ENCODE measurements at regions not wholly inside any gene's neighbourhood (a gene's known extent, or its start where the extent isn't known, plus 50 kb on each side); places are given as distances from the start of the nearest gene placed in this dataset.

DNA sequence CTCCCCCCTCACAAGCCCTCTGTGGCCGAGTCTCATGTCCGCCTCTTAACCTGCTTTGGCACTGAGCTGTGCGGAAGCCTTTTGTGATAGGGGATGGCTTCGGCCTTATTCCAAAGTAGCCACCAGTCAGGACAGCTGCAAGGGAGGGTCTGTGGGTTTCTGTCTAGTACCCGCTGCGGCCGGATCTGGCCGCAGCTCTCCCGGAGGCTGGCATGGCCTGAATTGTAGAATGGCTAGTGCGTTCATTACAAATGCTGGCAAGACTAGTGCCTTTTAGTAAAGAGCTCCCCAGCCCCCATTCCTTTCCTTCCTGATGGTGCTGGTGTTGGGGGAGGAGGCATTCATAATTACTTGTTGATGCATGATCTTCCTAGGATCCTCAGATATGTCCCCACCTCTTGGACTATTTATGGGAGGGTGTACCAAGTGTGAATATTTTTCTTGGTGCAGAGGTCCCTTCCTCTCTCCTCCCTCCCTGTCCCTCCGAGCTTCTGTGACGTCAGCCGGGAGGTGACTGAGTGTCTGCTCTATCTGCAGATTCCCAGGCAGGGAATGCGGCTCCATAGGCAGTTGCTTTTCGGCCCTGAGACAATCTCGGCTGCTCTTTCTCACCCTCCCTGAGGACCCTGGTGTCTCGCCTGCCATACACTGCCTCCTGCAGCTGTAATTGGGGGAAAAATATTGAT, 108.7 kb upstream of the E2F8 start:
- Histone ChIP-seq H3K9me3 (ENCODE audit: control insufficient read depth, insufficient read depth, low read length) (0 out of 2 replicates have a peak, but pooled peaks cover 3% of the 10 kb centered on the region), H3K27ac (ENCODE audit: low read depth, low read length) (no peak overlapping the region), H3K27me3 (ENCODE audit: control insufficient read depth, insufficient read depth, low read length) (peaks cover 67% of the 10 kb centered on the region), H3K4me3 (ENCODE audit: low read depth, low read length) (no peak overlapping the region)
- TF ChIP-seq CTCF (IDR thresholded peaks at IDR 0.05; ENCODE audit: low read depth, low read length): no peak
- ChIA-PET POLR2A (no interaction called here), CTCF (no interaction called here)
- DNase-seq (ENCODE audit: low read depth, low spot score): no peak

GRCh38 chr11:19347911-19348310, 107.2 kb upstream of the E2F8 start:
- Histone ChIP-seq H3K9me3 (ENCODE audit: control insufficient read depth, insufficient read depth, low read length) (0 out of 2 replicates have a peak, but pooled peaks cover 3% of the 10 kb centered on the region), H3K27ac (ENCODE audit: low read depth, low read length) (no peak overlapping the region), H3K27me3 (ENCODE audit: control insufficient read depth, insufficient read depth, low read length) (peaks cover 72% of the 10 kb centered on the region), H3K4me3 (ENCODE audit: low read depth, low read length) (no peak overlapping the region)
- DNase-seq (ENCODE audit: low read depth, low spot score): no peak
- ChIA-PET POLR2A (no interaction called here), CTCF (interaction anchor here (1.5 kb wide), 1 partner anchor 22 kb away, joined by 4 read pairs; no protein-coding TSS in a partner anchor)
- TF ChIP-seq CTCF (IDR thresholded peaks at IDR 0.05; ENCODE audit: low read depth, low read length): no peak

GRCh38 chr11:19345848-19346681, 105.3 kb upstream of the E2F8 start:
- TF ChIP-seq CTCF (IDR thresholded peaks at IDR 0.05; ENCODE audit: low read depth, low read length): no peak
- ChIA-PET POLR2A (no interaction called here), CTCF (interaction anchor here (0.8 to 2.1 kb wide), 4 partner anchors 20 to 275 kb away, joined by 4 to 9 read pairs (median 4); no protein-coding TSS in a partner anchor)
- Histone ChIP-seq H3K4me3 (ENCODE audit: low read depth, low read length) (peak overlapping the region; percentile 38), H3K27me3 (ENCODE audit: control insufficient read depth, insufficient read depth, low read length) (peaks cover 75% of the 10 kb centered on the region), H3K27ac (ENCODE audit: low read depth, low read length) (no peak overlapping the region), H3K9me3 (ENCODE audit: control insufficient read depth, insufficient read depth, low read length) (0 out of 2 replicates have a peak, but pooled peaks cover 3% of the 10 kb centered on the region)
- DNase-seq (ENCODE audit: low read depth, low spot score): no peak

DNA sequence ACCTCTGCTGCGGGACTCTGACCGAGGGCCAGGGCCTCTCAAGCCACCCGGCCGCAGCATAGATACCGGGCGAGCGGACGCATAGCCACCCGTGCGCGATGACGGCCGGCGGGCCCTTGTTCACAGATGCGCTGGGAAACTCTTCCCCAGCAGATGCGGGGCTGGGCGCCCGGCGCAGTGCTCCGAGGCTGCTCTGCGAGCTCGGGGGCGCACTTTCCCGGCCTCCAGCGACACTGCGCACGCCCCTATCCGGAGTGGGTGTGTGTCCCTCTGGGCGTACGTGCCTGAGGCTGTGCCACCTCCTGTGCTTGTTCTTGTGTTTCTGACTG, 104.7 kb upstream of the E2F8 start:
- no peak for TF ChIP-seq CTCF (IDR thresholded peaks at IDR 0.05; ENCODE audit: low read depth, low read length)
- POLR2A ChIA-PET: no interaction called here
- CTCF ChIA-PET: interaction anchor here (1.4 to 2.1 kb wide), 2 partner anchors 208 to 219 kb away, joined by 4 to 9 read pairs; no protein-coding TSS in a partner anchor
- Histone ChIP-seq H3K27ac (ENCODE audit: low read depth, low read length) (no peak overlapping the region), H3K27me3 (ENCODE audit: control insufficient read depth, insufficient read depth, low read length) (peaks cover 79% of the 10 kb centered on the region), H3K4me3 (ENCODE audit: low read depth, low read length) (peak overlapping the region; percentile 38), H3K9me3 (ENCODE audit: control insufficient read depth, insufficient read depth, low read length) (0 out of 2 replicates have a peak, but pooled peaks cover 3% of the 10 kb centered on the region)
- DNase-seq (ENCODE audit: low read depth, low spot score): no peak
